ENCODE measurements at regions not wholly inside any gene's neighbourhood (a gene's known extent, or its start where the extent isn't known, plus 50 kb on each side); places are given as distances from the start of the nearest gene placed in this dataset.

GRCh38 chr2:58890865-58891525, 649.9 kb upstream of the FANCL start:
- TF ChIP-seq CTCF (IDR thresholded peaks at IDR 0.05) (no peak), POLR2A (IDR thresholded peaks at IDR 0.05) (no peak), POLR2AphosphoS5 (IDR thresholded peaks at IDR 0.05) (no peak)
